ENCODE measurements at regions not wholly inside any gene's neighbourhood (a gene's known extent, or its start where the extent isn't known, plus 50 kb on each side); places are given as distances from the start of the nearest gene placed in this dataset.
A peak's percentile ranks its signal among the peaks of the same experiment; 100 is the strongest.

DNA sequence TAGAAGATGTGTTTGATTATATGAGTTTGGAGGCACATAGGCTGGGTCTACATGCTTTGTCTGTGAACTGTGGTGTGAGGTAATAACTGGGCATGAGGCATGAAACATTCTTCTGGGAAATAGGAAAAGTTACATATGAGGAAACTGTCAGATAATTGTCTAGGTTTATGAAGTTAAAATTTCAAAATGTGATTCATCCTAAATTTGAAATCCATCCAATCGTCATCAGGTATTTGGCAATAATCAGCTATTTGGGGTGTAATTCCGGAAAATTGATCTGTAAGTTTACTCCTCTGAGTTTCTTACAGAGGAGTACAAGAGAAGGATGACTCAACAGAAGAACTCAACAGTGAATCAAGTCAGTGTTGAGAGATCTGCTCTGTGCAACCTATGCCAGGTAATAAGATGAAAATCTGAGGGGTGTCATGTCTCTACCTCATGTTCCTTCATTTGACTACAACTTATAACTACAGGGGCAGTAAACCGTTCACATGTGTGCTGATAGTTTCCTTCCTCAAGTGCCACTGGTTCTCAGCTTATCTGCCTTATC is 1171.6 kb upstream of the CDH18 start:
- ChIA-PET POLR2A (no interaction called here), CTCF (interaction anchor here (0.9 kb wide), 1 partner anchor 17 kb away, joined by 3 read pairs; no protein-coding TSS in a partner anchor)
- Histone ChIP-seq H3K27me3 (ENCODE audit: control insufficient read depth, insufficient read depth, low read length) (no peaks in the 10 kb centered on the region), H3K4me3 (ENCODE audit: low read depth, low read length) (no peak overlapping the region), H3K36me3 (ENCODE audit: control insufficient read depth, insufficient read depth, low read length) (no peaks in the 10 kb centered on the region)
- TF ChIP-seq, protein P1, sequence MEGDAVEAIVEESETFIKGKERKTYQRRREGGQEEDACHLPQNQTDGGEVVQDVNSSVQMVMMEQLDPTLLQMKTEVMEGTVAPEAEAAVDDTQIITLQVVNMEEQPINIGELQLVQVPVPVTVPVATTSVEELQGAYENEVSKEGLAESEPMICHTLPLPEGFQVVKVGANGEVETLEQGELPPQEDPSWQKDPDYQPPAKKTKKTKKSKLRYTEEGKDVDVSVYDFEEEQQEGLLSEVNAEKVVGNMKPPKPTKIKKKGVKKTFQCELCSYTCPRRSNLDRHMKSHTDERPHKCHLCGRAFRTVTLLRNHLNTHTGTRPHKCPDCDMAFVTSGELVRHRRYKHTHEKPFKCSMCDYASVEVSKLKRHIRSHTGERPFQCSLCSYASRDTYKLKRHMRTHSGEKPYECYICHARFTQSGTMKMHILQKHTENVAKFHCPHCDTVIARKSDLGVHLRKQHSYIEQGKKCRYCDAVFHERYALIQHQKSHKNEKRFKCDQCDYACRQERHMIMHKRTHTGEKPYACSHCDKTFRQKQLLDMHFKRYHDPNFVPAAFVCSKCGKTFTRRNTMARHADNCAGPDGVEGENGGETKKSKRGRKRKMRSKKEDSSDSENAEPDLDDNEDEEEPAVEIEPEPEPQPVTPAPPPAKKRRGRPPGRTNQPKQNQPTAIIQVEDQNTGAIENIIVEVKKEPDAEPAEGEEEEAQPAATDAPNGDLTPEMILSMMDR (IDR thresholded peaks at IDR 0.05; ENCODE audit: insufficient read depth, low read depth, low read length): no peak
- no peak for DNase-seq (ENCODE audit: low read depth)

DNA sequence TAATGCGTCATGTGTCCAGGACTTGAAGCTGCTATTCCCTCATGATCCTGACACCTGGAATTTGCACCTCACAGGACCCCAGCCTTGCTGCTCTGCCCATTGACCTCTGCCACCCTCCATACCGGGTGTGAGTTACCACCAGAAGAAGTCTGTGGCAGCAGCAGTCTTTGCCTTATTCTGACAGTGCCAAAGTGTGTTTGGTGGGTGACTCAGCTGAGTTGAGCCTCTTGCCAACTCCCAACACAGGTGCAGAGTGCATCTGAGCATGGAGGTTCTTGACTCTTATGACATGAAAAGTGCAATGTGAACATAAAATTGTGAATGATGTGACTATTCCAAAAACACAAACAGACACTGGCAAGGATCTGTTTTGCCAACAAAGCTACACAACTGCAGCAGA is 1166.5 kb upstream of the CDH18 start:
- H3K36me3 ChIP-seq (ENCODE audit: control insufficient read depth, insufficient read depth, low read length): no peaks in the 10 kb centered on the region
- ChIA-PET POLR2A (no interaction called here), CTCF (no interaction called here)
- H3K27me3 ChIP-seq (ENCODE audit: control insufficient read depth, insufficient read depth, low read length): no peaks in the 10 kb centered on the region
- TF ChIP-seq, protein P1 (IDR thresholded peaks at IDR 0.05; ENCODE audit: insufficient read depth, low read depth, low read length): no peak
- DNase-seq (ENCODE audit: low read depth): no peak
- no peak overlapping the region for H3K4me3 ChIP-seq (ENCODE audit: low read depth, low read length)

DNA sequence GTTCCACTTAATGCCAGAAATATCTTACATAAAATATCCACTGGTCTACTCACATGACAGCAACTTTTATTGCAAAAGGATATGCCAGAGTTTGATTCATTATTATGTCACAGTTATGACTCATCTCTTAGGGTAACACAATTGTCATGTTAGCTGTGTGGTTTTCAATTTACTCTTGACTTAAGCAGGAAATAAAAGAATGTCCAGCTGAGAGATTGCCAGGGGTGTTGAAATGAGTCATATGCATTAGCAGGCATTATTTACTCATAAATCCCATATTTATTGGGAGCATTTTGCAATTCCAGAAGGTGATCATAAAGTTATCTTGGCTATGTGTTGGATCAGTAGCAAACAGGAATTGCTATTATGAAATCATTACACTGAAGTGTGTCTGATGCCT is 1164.6 kb upstream of the CDH18 start:
- Histone ChIP-seq H3K36me3 (ENCODE audit: control insufficient read depth, insufficient read depth, low read length) (no peaks in the 10 kb centered on the region), H3K27me3 (ENCODE audit: control insufficient read depth, insufficient read depth, low read length) (no peaks in the 10 kb centered on the region), H3K4me3 (ENCODE audit: low read depth, low read length) (no peak overlapping the region)
- peak; percentile 43 for DNase-seq (ENCODE audit: low read depth)
- TF ChIP-seq, protein P1 (IDR thresholded peaks at IDR 0.05; ENCODE audit: insufficient read depth, low read depth, low read length): no peak
- CTCF ChIA-PET: no interaction called here
- POLR2A ChIA-PET: no interaction called here

DNA sequence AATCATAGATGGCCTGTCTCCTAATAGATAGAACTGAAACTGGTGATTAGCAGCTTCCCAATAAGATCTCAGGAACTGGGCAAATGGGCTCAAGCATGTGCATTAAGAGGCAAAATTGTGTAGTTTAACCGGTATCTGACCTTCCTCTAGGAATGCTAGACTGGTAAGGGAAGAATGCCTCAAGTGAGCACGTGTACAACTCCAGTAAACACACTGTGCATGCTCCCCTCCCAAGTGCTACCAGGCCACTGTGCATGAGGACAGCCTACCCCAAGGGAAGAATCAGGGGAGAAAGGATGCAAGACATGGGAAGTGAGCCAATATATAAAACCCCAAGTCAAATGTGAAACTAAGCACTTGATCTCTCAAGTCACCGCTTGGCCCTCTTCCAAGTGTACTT is 1157.4 kb upstream of the CDH18 start:
- no peak for DNase-seq (ENCODE audit: low read depth)
- ChIA-PET POLR2A (no interaction called here), CTCF (no interaction called here)
- Histone ChIP-seq H3K36me3 (ENCODE audit: control insufficient read depth, insufficient read depth, low read length) (no peaks in the 10 kb centered on the region), H3K27me3 (ENCODE audit: control insufficient read depth, insufficient read depth, low read length) (no peaks in the 10 kb centered on the region), H3K4me3 (ENCODE audit: low read depth, low read length) (no peak overlapping the region)
- TF ChIP-seq, protein P1 (IDR thresholded peaks at IDR 0.05; ENCODE audit: insufficient read depth, low read depth, low read length): no peak

DNA sequence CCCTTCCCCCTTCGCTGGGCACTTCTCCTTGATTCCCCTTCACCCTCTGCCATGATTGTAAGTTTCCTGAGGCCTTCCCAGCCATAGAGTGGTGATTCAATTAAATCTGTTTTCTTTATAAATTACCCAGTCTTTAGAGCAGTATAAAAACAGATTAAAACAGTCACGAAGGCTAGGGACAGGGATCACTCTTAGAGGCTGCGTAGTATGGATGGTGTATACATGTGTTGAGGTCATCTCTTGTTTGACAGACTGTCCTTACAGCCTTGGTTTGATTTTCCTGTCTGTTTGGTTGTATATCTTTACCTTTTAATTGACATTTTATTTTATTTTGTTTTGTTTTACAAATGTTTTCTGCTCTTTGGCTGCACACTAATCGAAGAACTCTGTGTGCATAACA is 1155.7 kb upstream of the CDH18 start:
- no peaks in the 10 kb centered on the region for H3K27me3 ChIP-seq (ENCODE audit: control insufficient read depth, insufficient read depth, low read length)
- no peaks in the 10 kb centered on the region for H3K36me3 ChIP-seq (ENCODE audit: control insufficient read depth, insufficient read depth, low read length)
- POLR2A ChIA-PET: no interaction called here
- no peak for DNase-seq (ENCODE audit: low read depth)
- CTCF ChIA-PET: no interaction called here
- TF ChIP-seq, protein P1 (IDR thresholded peaks at IDR 0.05; ENCODE audit: insufficient read depth, low read depth, low read length): no peak
- no peak overlapping the region for H3K4me3 ChIP-seq (ENCODE audit: low read depth, low read length)

Measured in BJ (cell line).